KBM-7 (cell line): ENCODE measurements at regions not wholly inside any gene's neighbourhood (a gene's known extent, or its start where the extent isn't known, plus 50 kb on each side); places are given as distances from the start of the nearest gene placed in this dataset.

Source experiments
- DNase-seq: peaks from one replicate; pipeline ENCODE4 v3.0.0-alpha.2; 2015
- in situ Hi-C: fragments of 300-500 bp; cut with MboI; formaldehyde crosslinking; loops from 2 replicates; pipeline ENCODE4 v1.14.3; 2020; ENCODE audit warnings: low sequenced_read_pairs, low pct_unique_long_range_greater_than_20kb, mixed read lengths

GRCh38 chr2:42855221-42855970 lies 63.0 kb upstream of the HAAO start:
- in situ Hi-C loops = no loop called here
- DNase-seq = no peak

GRCh38 chr2:42854207-42854818 lies 61.9 kb upstream of the HAAO start:
- no peak for DNase-seq

GRCh38 chr2:42853549-42854206 lies 61.3 kb upstream of the HAAO start:
- in situ Hi-C loops = no loop called here
- no peak for DNase-seq

More at GRCh38 chr2:42854207-42854818, 61.9 kb upstream of the HAAO start:
- in situ Hi-C loops = no loop called here

GRCh38 chr2:42852798-42853197 lies 60.4 kb upstream of the HAAO start:
- DNase-seq = no peak
- in situ Hi-C loops = no loop called here

DNA sequence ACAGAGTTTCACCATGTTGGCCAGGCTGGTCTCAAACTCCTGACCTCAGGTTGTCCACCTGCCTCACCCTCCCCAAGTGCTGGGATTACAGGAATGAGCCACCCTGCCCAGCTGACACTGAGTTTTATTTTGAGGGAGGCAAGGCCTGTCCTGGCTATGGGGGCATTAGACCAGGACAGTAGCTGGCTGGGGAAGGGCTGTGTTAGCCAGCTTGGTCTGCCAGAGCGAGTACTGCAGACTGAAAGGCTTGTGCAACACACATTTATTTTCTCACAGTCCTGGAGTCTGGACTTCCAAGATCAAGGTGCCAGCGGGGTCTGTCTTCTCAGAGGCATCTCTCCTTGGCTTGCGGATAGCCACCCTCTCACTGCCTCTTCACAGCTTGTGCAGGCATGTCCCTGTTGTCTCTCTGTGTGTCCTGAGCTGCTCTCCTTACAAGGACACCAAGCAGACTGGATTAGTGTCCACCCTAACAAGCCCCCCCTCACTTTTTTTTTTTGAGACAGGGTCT lies 59.4 kb upstream of the HAAO start:
- DNase-seq = no peak
- in situ Hi-C loops = no loop called here

DNA sequence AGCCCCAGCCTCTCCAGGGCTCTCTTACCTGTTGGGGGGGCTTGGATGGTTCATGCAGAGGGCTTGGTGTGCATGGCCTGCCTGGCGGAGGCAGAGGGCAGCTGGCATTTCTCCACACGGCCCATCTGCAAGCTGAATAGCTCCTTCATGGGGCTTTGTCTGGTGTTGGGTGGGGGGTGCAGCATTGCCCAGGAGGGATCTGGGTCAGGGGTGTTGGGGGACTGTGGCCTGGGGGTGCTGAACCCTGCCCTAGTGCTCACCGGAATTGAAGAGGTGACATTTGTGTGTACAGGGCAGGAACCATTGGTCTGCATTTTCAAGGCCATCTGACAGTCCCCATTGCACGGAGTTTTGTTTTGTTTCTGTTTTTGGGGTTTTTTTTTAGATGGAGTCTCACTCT lies 58.8 kb upstream of the HAAO start:
- DNase-seq = no peak
- in situ Hi-C loops = no loop called here

DNA sequence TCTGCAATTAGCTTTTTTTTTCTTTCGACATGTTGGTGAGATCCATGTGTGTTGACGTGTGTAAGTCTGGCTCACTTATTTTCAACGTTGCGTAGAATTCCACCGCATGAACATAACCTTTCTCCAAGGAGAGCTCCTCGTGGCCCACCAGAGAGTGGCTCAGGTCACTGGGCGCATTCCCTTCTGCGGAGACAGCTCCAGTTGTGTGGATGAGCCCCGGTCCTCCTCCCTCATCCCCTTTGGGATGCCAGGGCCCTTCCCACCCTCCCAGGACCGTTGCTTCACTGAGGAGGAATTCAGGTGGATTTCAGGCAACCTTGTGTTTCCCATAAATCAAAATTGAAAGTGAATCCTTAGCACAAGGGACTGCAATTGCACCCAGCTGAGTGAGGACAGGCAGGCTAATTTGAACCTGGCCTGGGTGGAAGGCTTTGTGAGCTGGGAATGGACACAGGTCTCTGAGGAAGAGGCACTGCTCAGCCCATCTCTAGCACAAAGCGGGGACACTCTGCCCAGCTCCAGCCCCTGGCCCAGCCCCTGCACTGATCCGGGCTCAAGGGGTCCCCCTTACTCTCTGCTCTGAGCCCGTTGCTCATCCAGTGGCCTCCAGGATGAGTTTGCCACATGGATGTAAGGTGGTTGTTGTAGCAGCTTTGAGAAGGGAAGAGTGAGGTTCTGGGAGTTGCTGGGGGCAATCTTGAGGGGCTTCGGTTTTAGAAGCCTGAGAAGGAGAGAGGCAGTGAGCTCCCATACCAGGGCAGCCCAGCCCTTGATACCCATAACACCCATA lies 57.8 kb upstream of the HAAO start:
- in situ Hi-C loops = no loop called here
- DNase-seq = no peak

- DNase-seq = no peak
- in situ Hi-C loops = loop anchor here (10.0 to 25.0 kb wide), 2 partner anchors 385 to 638 kb away; no protein-coding TSS in a partner anchor
Measured at GRCh38 chr2:42849311-42849710, 56.9 kb upstream of the HAAO start.

- no peak for DNase-seq
- in situ Hi-C loops = loop anchor here (10.0 to 25.0 kb wide), 2 partner anchors 386 to 638 kb away; no protein-coding TSS in a partner anchor
Measured at GRCh38 chr2:42848726-42849290, 56.4 kb upstream of the HAAO start.

DNA sequence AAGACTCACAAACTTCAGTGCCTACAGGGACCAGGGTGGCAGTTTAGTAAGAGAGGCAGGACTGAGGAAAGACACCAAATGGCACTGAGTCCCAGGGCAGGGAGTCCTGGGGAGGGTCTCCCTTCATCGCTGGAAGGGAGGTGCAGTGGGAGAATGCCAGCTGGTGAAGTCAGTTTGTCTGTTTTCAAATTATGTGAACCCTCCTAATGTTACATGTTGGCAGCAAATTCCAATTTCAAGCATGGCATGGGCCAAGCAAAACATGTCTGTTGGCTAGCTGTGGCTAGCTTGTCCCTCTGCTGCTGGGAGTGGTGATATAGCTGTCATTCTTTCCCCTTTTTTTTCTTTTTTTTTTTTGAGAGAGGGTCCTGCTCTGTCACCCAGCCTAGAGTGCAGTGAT lies 55.9 kb upstream of the HAAO start:
- DNase-seq = no peak
- in situ Hi-C loops = loop anchor here (10.0 to 25.0 kb wide), 2 partner anchors 387 to 639 kb away; no protein-coding TSS in a partner anchor

DNA sequence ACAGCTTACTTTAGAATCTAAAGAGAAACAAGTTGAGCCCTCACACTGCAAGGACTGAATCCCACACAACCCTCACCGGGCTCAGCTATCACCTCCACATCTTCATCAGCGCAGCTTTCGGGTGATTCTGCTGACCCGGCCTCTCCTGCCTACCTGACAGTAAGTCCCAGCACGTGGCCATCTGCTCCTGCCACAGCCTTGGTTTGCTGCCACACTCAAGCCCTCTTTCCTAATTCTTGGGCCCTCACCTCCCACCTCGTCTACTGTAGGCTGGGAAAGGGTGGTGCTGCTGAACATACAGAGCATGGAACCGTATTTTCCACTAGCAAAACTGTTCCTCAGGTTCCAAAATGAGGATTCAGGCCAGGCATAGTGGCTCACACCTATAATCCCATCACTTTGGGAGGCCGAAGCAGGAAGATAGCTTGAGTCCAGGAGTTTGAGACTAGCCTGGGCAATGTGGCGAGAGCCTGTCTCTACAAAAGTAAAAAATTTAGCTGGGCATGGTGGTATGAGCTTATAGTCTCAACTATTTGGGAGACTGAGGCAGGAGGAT lies 55.3 kb upstream of the HAAO start:
- no peak for DNase-seq
- in situ Hi-C loops = loop anchor here (10.0 to 25.0 kb wide), 2 partner anchors 387 to 640 kb away; no protein-coding TSS in a partner anchor

DNA sequence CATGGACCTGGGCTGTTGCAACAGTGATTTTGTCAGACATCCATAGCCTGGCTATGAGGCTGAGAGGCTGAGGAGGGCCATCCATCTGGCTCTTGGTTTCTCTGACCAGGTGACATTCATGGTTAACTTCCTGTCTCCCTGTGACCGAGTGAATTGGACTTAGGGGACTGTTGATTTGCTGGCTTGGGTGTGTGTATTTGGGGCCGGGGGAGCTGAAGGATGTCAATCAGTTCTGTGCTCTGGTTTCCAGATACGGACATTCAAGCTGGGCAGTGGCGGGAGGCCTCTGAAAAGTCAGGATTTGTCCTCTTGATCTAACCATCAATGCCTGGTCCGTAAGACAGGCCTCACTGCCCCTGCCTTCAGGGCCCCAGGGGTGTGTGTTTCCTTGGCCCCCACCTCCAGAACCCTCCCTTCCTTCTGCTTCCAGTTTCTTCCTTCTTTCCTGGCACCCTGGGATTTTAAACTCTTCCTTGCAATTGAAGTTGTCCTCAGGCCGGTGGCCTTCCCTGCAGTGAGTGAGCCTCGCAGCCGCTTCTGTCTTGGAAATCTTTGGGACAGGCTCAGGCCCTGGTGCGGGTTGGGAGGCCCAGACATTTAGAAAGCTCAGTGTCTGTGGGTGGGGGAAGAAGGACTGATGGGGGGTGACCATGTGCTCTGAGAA lies 54.7 kb upstream of the HAAO start:
- in situ Hi-C loops = loop anchor here (10.0 to 25.0 kb wide), 2 partner anchors 388 to 640 kb away; no protein-coding TSS in a partner anchor
- DNase-seq = no peak

GRCh38 chr2:42846026-42846425 lies 53.6 kb upstream of the HAAO start:
- DNase-seq = no peak
- in situ Hi-C loops = loop anchor here (10.0 to 25.0 kb wide), 2 partner anchors 389 to 641 kb away; no protein-coding TSS in a partner anchor

DNA sequence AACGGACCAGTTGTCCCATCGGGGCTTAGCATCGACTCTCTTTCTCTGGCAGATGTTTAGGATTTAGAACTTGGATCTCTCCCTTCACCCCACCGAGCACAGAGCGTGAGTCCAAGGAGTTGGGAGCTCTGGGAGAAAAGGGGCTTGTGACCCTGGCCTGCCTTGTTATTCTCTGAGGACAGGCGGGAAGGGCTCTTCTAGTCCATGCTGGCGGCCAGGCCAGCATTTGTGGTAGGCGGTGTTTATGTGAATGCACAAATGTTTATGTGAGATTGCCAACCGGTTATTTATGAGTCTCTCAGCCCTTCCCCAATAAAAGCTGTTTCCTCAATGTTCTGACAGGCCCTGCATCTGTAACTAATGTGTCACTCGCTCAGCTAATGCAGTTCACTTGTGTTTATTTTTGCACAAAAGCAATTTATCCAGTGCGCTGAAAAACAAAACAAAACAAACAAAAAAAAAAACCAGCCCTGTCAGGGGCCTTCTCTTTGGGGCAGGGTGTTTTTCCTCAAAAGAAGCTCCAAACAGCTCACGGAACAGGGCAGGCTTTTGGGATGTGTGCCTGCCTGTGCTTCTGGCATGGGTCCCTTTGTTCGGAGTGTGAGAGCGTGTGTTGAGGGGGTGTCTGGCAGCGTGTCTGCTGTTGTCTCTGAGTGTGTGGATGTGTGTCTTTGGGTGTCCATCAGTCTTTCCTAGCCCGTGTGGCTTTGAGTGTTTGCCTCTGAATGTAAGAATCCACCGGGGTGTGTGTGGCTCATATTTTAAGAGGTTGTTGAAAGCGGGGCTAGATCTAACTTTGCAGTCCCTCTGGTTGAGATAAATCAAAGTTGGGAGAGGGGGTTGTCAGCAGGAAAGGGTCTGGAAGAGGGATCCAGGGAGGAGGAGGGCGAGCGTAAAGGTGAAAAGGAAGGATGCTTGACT lies 52.8 kb upstream of the HAAO start:
- in situ Hi-C loops = loop anchor here (10.0 to 25.0 kb wide), 2 partner anchors 390 to 642 kb away; no protein-coding TSS in a partner anchor
- DNase-seq = no peak

DNA sequence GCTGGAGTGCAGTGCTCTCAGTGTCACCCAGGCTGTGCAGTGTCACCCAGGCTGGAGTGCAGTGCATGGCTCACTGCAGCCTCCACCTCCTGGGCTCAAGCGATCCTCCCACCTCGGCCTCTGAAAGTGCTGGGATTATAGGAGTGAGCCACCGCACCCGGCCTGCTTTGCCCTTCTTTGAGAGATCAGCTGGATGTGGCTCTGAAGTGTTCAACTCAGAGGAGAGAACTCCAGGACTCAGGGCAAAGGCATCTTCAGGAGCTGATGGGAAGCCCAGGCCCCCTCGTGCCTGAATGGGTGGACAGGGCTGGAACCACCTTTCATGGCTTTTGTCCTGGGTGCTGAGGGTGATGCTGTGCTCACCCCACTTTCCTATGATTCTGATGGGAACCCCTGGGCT lies 52.0 kb upstream of the HAAO start:
- in situ Hi-C loops = loop anchor here (10.0 to 25.0 kb wide), 2 partner anchors 390 to 643 kb away; no protein-coding TSS in a partner anchor
- DNase-seq = no peak

DNA sequence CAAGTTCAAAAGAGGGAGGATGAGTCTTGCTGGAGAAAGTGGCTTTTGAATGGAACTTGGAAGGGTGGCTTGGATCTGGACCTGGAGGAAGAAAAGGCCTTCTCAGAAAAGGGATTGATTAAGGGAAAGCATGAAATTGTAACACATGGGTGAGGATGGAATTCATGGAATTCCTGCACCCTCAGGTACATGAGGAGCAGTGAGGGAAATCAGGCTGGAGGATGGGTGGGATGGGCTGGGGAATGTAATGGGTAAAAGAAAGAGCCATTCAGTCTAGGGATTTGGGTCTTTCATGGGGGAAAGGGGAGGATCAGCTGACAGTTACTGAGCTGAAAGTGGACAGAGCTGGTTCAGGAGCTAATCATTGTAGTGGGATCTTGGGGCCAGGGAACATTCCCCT lies 51.2 kb upstream of the HAAO start:
- in situ Hi-C loops = loop anchor here (10.0 to 25.0 kb wide), 2 partner anchors 391 to 644 kb away; no protein-coding TSS in a partner anchor

DNA sequence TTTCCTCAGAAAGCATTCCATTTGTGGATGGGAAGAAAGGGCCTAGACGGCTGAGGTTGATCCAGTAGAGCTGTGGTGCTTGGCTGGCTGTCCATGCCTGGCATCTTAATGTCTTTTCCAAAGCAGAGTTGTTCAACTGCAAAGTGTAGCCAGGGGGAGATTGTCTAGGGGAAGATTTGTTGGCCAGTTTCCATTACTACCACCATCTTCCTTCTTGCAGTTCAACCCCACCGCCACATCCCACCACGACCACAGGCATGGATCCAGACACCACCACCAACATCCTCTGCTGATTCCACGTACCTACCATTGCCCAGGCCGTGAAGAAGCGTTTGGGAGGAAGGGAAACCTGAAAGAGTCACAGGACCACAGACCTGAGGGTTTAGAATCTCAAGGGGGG lies 50.7 kb upstream of the HAAO start:
- in situ Hi-C loops = loop anchor here (10.0 to 25.0 kb wide), 2 partner anchors 392 to 644 kb away; no protein-coding TSS in a partner anchor
- DNase-seq = no peak

More for the DNA sequence above, 51.2 kb upstream of the HAAO start:
- DNase-seq = no peak
